PC-9 (cell line): ENCODE measurements at regions not wholly inside any gene's neighbourhood (a gene's known extent, or its start where the extent isn't known, plus 50 kb on each side); places are given as distances from the start of the nearest gene placed in this dataset.

Experiments used
- BruUV-seq: library from RNA; stranded (reverse); fragments of 400-500 nt; replicated peaks from 2 replicates; lab custom pipeline; 2021; lab: Mats Ljungman, UMichigan
- CTCF ChIA-PET: fragments of 300-600 bp; sonication (Branson Sonifier 250); formaldehyde crosslinking; loops from one replicate; lab custom pipeline; 2022; ENCODE audit warnings: antibody characterized with exemption; lab: Charles Lee
- POLR2A ChIA-PET: fragments of 300-600 bp; sonication (Branson Sonifier 250); formaldehyde crosslinking; loops from one replicate; lab custom pipeline; 2022; ENCODE audit warnings: antibody characterized with exemption; ENCODE audit not compliant: unreplicated experiment; lab: Charles Lee
- DNase-seq, 2 experiments: peaks; one replicate each; pipeline versions ENCODE4 v3.0.0 to v3.0.0-alpha.2; 2015 to 2022; ENCODE audit warnings: mixed read lengths in 1 of 2
- H2AFZ ChIP-seq: fragments of 200-600 bp; sonication (generic); 2 replicates; pipeline ENCODE4 v1.8.1; 2017; ENCODE audit warnings: antibody characterized with exemption
- H3F3A ChIP-seq: fragments of 200-600 bp; sonication (generic); 2 replicates; pipeline ENCODE4 v1.8.1; 2017; ENCODE audit warnings: antibody characterized with exemption, mild to moderate bottlenecking, low read depth; ENCODE audit not compliant: insufficient read depth
- H3K27ac ChIP-seq: fragments of 200-600 bp; sonication (generic); 2 replicates; pipeline ENCODE4 v1.6.1; 2016; ENCODE audit warnings: mixed run types
- H3K27me3 ChIP-seq: fragments of 200-600 bp; sonication (generic); 2 replicates; pipeline ENCODE4 v1.6.1; 2016; ENCODE audit warnings: low read depth, mixed run types; ENCODE audit not compliant: insufficient read depth
- H3K36me3 ChIP-seq: fragments of 200-600 bp; sonication (generic); 2 replicates; pipeline ENCODE4 v1.6.1; 2016; ENCODE audit warnings: low read depth, mixed run types
- H3K4me1 ChIP-seq: fragments of 200-600 bp; sonication (generic); replicated peaks from 2 replicates; pipeline ENCODE4 v1.6.1; 2016; ENCODE audit warnings: mixed run types; ENCODE audit not compliant: insufficient read depth
- H3K4me2 ChIP-seq: fragments of 200-600 bp; sonication (generic); 2 replicates; pipeline ENCODE4 v1.6.1; 2017; ENCODE audit warnings: mixed run types
- H3K4me3 ChIP-seq: fragments of 200-600 bp; sonication (generic); 2 replicates; pipeline ENCODE4 v1.6.1; 2016; ENCODE audit warnings: mixed run types
- H3K79me2 ChIP-seq: fragments of 200-600 bp; sonication (generic); 2 replicates; pipeline ENCODE4 v1.6.1; 2017; ENCODE audit warnings: low read depth, mixed run types
- H3K9me2 ChIP-seq: fragments of 200-600 bp; sonication (generic); 2 replicates; pipeline ENCODE4 v1.8.1; 2017; ENCODE audit warnings: mild to moderate bottlenecking; ENCODE audit not compliant: insufficient read depth
- H3K9me3 ChIP-seq: fragments of 200-600 bp; sonication (generic); 2 replicates; pipeline ENCODE4 v1.8.1; 2016; ENCODE audit warnings: low read depth; ENCODE audit not compliant: insufficient read depth
- H4K20me1 ChIP-seq: fragments of 200-600 bp; sonication (generic); 2 replicates; pipeline ENCODE4 v1.8.1; 2017; ENCODE audit not compliant: insufficient read depth
- EZH2 ChIP-seq: fragments of 200-600 bp; sonication (generic); IDR thresholded peaks from 2 replicates; pipeline ENCODE4 v1.8.0; 2017; ENCODE audit warnings: antibody characterized with exemption, low read depth
- intact Hi-C: fragments of 100-400 bp; cut with micrococcal nuclease; formaldehyde crosslinking; loops from one replicate; pipeline ENCODE4 v1.10.0; 2022; ENCODE audit not compliant: unreplicated experiment
- TF ChIP-seq, protein P1 (sequence below): fragments of 200-600 bp; sonication (generic); conservative IDR thresholded peaks from 2 replicates; pipeline ENCODE4 v1.6.1; 2017; ENCODE audit warnings: mixed run types, antibody characterized with exemption, mild to moderate bottlenecking, moderate library complexity

DNA sequence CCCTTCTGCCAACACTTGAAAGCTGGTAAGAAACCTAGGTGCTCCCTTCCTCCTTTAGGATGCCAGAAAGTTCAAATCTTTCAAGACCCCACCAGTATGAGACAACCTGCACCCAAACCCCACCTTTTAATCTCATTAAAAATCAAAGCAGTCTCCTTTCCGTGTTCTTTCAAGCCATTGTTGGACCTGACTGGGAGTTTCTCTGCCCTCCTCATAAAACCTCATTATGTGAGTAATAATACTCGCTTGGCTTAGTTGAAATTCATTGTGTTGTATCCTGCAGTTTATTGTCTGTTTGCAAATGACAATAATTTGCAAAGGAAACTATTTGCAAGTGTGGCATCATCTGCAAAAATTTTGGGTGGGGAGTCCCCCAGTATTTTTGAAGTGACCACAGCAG, 133.2 kb upstream of the VEGFC start:
- Histone ChIP-seq H3K27me3 (no peaks in the 10 kb centered on the region), H3K27ac (no peak overlapping the region), H3K79me2 (no peaks in the 10 kb centered on the region), H4K20me1 (no peaks in the 10 kb centered on the region), H3K4me2 (no peak overlapping the region), H3K9me3 (no peaks in the 10 kb centered on the region), H3K4me1 (no peaks in the 10 kb centered on the region), H3F3A (no peaks in the 10 kb centered on the region), H3K9me2 (no peaks in the 10 kb centered on the region), H3K4me3 (no peak overlapping the region), H3K36me3 (no peaks in the 10 kb centered on the region), H2AFZ (no peak overlapping the region)
- no TSS peak for BruUV-seq
- no peak for DNase-seq
- ChIA-PET CTCF (no interaction called here), POLR2A (no interaction called here)
- intact Hi-C loops: no loop called here
- TF ChIP-seq EZH2: no peak
- TF ChIP-seq, protein P1, sequence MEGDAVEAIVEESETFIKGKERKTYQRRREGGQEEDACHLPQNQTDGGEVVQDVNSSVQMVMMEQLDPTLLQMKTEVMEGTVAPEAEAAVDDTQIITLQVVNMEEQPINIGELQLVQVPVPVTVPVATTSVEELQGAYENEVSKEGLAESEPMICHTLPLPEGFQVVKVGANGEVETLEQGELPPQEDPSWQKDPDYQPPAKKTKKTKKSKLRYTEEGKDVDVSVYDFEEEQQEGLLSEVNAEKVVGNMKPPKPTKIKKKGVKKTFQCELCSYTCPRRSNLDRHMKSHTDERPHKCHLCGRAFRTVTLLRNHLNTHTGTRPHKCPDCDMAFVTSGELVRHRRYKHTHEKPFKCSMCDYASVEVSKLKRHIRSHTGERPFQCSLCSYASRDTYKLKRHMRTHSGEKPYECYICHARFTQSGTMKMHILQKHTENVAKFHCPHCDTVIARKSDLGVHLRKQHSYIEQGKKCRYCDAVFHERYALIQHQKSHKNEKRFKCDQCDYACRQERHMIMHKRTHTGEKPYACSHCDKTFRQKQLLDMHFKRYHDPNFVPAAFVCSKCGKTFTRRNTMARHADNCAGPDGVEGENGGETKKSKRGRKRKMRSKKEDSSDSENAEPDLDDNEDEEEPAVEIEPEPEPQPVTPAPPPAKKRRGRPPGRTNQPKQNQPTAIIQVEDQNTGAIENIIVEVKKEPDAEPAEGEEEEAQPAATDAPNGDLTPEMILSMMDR: no peak

- H3K4me2 ChIP-seq: no peak overlapping the region
- no peaks in the 10 kb centered on the region for H3K9me3 ChIP-seq
- TF ChIP-seq, protein P1: no peak
- no peak for TF ChIP-seq EZH2
- H3K36me3 ChIP-seq: no peaks in the 10 kb centered on the region
- no peak overlapping the region for H3K4me3 ChIP-seq
- DNase-seq: no peak
- intact Hi-C loops: no loop called here
- no peak overlapping the region for H3K27ac ChIP-seq
- H2AFZ ChIP-seq: no peak overlapping the region
- H3F3A ChIP-seq: no peaks in the 10 kb centered on the region
- ChIA-PET CTCF (no interaction called here), POLR2A (no interaction called here)
- no peaks in the 10 kb centered on the region for H3K9me2 ChIP-seq
- no peaks in the 10 kb centered on the region for H4K20me1 ChIP-seq
- no peaks in the 10 kb centered on the region for H3K27me3 ChIP-seq
- H3K79me2 ChIP-seq: no peaks in the 10 kb centered on the region
- no TSS peak for BruUV-seq
- no peaks in the 10 kb centered on the region for H3K4me1 ChIP-seq
Observed at GRCh38 chr4:176927117-176927516, 134.4 kb upstream of the VEGFC start.

DNA sequence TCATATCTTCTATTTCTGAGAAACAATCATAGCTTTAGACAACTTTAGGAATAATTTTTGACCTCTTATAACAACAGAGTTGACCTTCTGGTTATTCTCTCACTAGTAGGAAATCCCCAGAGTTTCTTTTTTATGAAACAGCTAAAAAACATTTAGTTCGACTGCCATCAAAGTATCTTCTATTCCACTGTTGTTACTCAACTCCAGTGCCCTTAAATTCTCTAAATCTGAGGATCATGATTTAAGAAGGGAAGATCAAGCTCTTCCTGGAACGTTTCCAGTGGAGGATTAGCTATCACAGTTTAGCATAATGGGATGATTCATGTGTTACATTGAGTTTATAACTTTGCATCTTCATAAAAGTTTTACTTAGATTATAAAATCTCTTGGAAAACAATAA, 134.9 kb upstream of the VEGFC start:
- H3K4me2 ChIP-seq: no peak overlapping the region
- no peak overlapping the region for H3K4me3 ChIP-seq
- intact Hi-C loops: no loop called here
- H3K27ac ChIP-seq: no peak overlapping the region
- no peaks in the 10 kb centered on the region for H3K36me3 ChIP-seq
- H3K9me2 ChIP-seq: no peaks in the 10 kb centered on the region
- no peaks in the 10 kb centered on the region for H3K79me2 ChIP-seq
- H3K27me3 ChIP-seq: no peaks in the 10 kb centered on the region
- H3K9me3 ChIP-seq: no peaks in the 10 kb centered on the region
- H3K4me1 ChIP-seq: no peaks in the 10 kb centered on the region
- BruUV-seq: no TSS peak
- no peaks in the 10 kb centered on the region for H4K20me1 ChIP-seq
- ChIA-PET CTCF (no interaction called here), POLR2A (no interaction called here)
- no peak for DNase-seq
- TF ChIP-seq, protein P1: no peak
- no peak for TF ChIP-seq EZH2
- no peaks in the 10 kb centered on the region for H3F3A ChIP-seq
- no peak overlapping the region for H2AFZ ChIP-seq
